Stimulated activated effector memory CD8-positive, alpha-beta T cell treated with anti-CD3 and anti-CD28 coated beads, Interleukin-12 subunit alpha, Interleukin-12 subunit beta, amount 100 ng/mL, for 72 hours (primary cell): ENCODE measurements at regions not wholly inside any gene's neighbourhood (a gene's known extent, or its start where the extent isn't known, plus 50 kb on each side); places are given as distances from the start of the nearest gene placed in this dataset.

Experiments
- ATAC-seq: fragments of 150-1000 bp; cut with Tn5 transposase; 2 replicates; pipeline ENCODE4 v1.10.0; 2021
- DNase-seq, 2 donors: peaks; one replicate each; pipeline ENCODE4 v3.0.0; 2021 to 2022; ENCODE audit warnings: low spot score in 2 of 2
- H3K27ac Mint-ChIP-seq: one replicate; pipeline ENCODE4 v1.8.0; 2022; ENCODE audit warnings: mild to moderate bottlenecking, mixed read lengths
- H3K36me3 Mint-ChIP-seq: one replicate; pipeline ENCODE4 v1.8.0; 2022; ENCODE audit warnings: mild to moderate bottlenecking, mixed read lengths
- H3K4me1 Mint-ChIP-seq: one replicate; pipeline ENCODE4 v1.8.0; 2022; ENCODE audit warnings: mixed read lengths
- H3K4me3 Mint-ChIP-seq: one replicate; pipeline ENCODE4 v1.8.0; 2022; ENCODE audit warnings: mild to moderate bottlenecking, mixed read lengths
- H3K9me3 Mint-ChIP-seq: one replicate; pipeline ENCODE4 v1.8.0; 2022; ENCODE audit warnings: mixed read lengths

GRCh38 chr11:111194860-111195568 is 50.5 kb upstream of the POU2AF2 start:
- Mint-ChIP-seq H3K4me3 (no peak overlapping the region), H3K4me1 (no peaks in the 10 kb centered on the region)

DNA sequence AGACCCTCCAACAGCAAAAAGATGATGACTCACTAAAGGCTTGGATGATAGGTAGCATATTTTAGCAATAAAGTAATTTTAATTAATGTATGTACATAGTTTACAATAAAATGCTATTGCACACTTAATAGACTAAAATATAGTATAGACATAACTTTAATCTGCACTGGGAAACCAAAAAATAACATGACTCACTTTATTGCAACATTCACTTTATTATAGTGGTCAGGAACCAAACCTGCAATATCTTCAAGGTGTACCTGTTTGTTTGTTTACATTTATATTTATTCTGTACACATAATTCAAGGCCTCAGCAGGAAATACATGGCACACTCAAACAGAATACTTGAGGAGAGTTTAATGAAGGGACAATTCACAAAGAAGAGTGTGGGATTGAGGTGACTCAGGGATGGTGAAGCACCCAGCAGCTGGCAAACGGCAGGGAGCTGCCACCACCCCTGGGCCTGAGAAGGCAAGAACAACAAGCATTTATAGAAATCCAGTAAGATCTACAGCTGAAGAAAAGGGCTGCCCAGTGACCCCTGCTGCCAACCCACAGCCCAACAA is 51.5 kb upstream of the POU2AF2 start:
- H3K27ac Mint-ChIP-seq: no peak overlapping the region
- no peaks in the 10 kb centered on the region for H3K36me3 Mint-ChIP-seq
- ATAC-seq: no peak
- DNase-seq: no peak
- no peak overlapping the region for H3K4me3 Mint-ChIP-seq
- no peaks in the 10 kb centered on the region for H3K4me1 Mint-ChIP-seq
- no peaks in the 10 kb centered on the region for H3K9me3 Mint-ChIP-seq

More at GRCh38 chr11:111194860-111195568, 50.5 kb upstream of the POU2AF2 start:
- ATAC-seq (peak; percentile 5), DNase-seq (no peak)
- H3K36me3 Mint-ChIP-seq: no peaks in the 10 kb centered on the region
- H3K9me3 Mint-ChIP-seq: no peaks in the 10 kb centered on the region
- no peak overlapping the region for H3K27ac Mint-ChIP-seq

- Mint-ChIP-seq H3K4me3 (no peak overlapping the region), H3K27ac (no peak overlapping the region), H3K4me1 (no peaks in the 10 kb centered on the region), H3K9me3 (no peaks in the 10 kb centered on the region), H3K36me3 (no peaks in the 10 kb centered on the region)
- no peak for DNase-seq
- ATAC-seq: no peak
These were observed 56.1 kb upstream of the POU2AF2 start for GRCh38 chr11:111189466-111189865.

- Mint-ChIP-seq H3K36me3 (no peaks in the 10 kb centered on the region), H3K4me3 (no peak overlapping the region), H3K27ac (no peak overlapping the region), H3K4me1 (no peaks in the 10 kb centered on the region), H3K9me3 (no peaks in the 10 kb centered on the region)
- no peak for DNase-seq
- no peak for ATAC-seq
These were observed 59.1 kb upstream of the POU2AF2 start for GRCh38 chr11:111186308-111186915.

- no peaks in the 10 kb centered on the region for H3K4me1 Mint-ChIP-seq
- H3K27ac Mint-ChIP-seq: no peak overlapping the region
- no peak for ATAC-seq
These were observed 60.3 kb upstream of the POU2AF2 start for GRCh38 chr11:111185266-111185665.

DNA sequence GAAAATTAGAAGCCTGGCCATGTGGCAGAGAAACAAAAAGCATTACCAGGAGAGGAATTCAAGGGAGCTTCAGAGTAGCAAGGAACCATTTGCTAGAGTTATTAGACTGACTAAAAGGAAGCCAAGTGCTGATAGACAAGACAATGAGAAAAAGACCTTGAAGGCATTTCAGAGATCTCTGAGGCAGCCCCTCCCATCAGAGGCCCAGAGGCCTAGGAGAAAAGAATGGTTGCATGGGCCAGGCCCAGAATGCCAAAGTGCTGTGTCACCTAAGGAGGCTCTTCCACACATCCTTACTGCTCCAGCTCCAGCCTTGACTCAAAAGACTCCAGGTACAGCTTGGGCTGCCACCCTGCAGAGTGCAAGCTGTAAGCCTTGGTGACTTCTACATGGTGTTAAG is 61.8 kb upstream of the POU2AF2 start:
- H3K36me3 Mint-ChIP-seq: no peaks in the 10 kb centered on the region
- no peaks in the 10 kb centered on the region for H3K4me1 Mint-ChIP-seq
- no peak overlapping the region for H3K27ac Mint-ChIP-seq
- H3K4me3 Mint-ChIP-seq: no peak overlapping the region
- DNase-seq (no peak), ATAC-seq (peak; percentile 48)
- H3K9me3 Mint-ChIP-seq: no peaks in the 10 kb centered on the region

More at GRCh38 chr11:111185266-111185665, 60.3 kb upstream of the POU2AF2 start:
- H3K9me3 Mint-ChIP-seq: no peaks in the 10 kb centered on the region
- no peak for DNase-seq
- no peaks in the 10 kb centered on the region for H3K36me3 Mint-ChIP-seq
- H3K4me3 Mint-ChIP-seq: no peak overlapping the region

GRCh38 chr11:111179184-111179910 is 66.2 kb upstream of the POU2AF2 start:
- Mint-ChIP-seq H3K27ac (no peak overlapping the region), H3K36me3 (no peaks in the 10 kb centered on the region), H3K9me3 (no peaks in the 10 kb centered on the region), H3K4me1 (no peaks in the 10 kb centered on the region), H3K4me3 (no peak overlapping the region)
- ATAC-seq: no peak
- no peak for DNase-seq

- no peaks in the 10 kb centered on the region for H3K9me3 Mint-ChIP-seq
- DNase-seq: no peak
- no peak overlapping the region for H3K27ac Mint-ChIP-seq
- H3K4me1 Mint-ChIP-seq: no peaks in the 10 kb centered on the region
- H3K4me3 Mint-ChIP-seq: no peak overlapping the region
- H3K36me3 Mint-ChIP-seq: no peaks in the 10 kb centered on the region
- peak; percentile 35 for ATAC-seq
These were observed 68.3 kb upstream of the POU2AF2 start for GRCh38 chr11:111177037-111177871.

DNA sequence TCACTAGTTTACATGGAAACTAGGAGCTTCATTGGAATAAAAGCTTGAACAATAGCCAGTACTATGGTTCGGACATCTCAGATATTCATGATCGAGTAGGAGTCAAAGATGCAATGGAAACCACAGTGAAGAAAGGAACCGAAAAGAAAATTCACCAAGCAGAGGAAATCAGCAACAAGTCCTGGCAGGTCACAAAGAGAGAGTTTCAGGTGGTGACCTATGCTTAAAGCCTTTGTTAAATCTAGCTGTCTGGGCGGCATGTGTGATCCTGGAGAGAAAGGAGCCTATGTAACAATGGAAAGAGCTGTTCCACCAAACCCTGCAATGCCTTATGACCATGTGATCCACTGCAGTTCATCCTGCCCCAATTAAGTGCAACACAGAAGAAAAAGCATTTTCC is 68.9 kb upstream of the POU2AF2 start:
- ATAC-seq: no peak
- no peaks in the 10 kb centered on the region for H3K36me3 Mint-ChIP-seq
- no peak overlapping the region for H3K27ac Mint-ChIP-seq
- no peaks in the 10 kb centered on the region for H3K9me3 Mint-ChIP-seq
- H3K4me1 Mint-ChIP-seq: no peaks in the 10 kb centered on the region
- no peak overlapping the region for H3K4me3 Mint-ChIP-seq
- no peak for DNase-seq

DNA sequence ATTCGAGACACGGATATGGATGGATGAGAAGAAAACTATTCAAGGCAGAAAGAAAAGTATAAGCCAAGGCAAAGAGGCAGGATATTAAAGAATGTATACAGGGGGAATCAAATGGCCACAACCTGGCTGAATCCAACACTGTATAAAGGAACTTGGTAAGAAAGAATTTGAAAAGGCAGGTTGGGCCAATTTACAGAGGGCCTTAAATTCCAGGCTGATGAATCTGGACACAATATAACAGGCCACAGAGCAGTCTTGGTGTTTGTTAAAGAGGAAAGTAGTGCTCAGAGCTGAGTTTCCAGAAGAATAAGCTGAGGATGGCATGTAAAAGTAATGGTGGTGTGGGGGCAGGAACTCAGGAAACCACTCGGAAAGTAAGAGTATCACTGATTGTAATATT is 72.3 kb upstream of the POU2AF2 start:
- DNase-seq (no peak), ATAC-seq (no peak)
- Mint-ChIP-seq H3K27ac (no peak overlapping the region), H3K4me3 (no peak overlapping the region), H3K9me3 (no peaks in the 10 kb centered on the region), H3K36me3 (no peaks in the 10 kb centered on the region), H3K4me1 (no peaks in the 10 kb centered on the region)

- H3K36me3 Mint-ChIP-seq: no peaks in the 10 kb centered on the region
- no peak overlapping the region for H3K27ac Mint-ChIP-seq
- no peak for ATAC-seq
- H3K4me1 Mint-ChIP-seq: no peaks in the 10 kb centered on the region
- H3K4me3 Mint-ChIP-seq: no peak overlapping the region
- no peak for DNase-seq
- H3K9me3 Mint-ChIP-seq: no peaks in the 10 kb centered on the region
These were observed 73.1 kb upstream of the POU2AF2 start for GRCh38 chr11:111172321-111172862.

DNA sequence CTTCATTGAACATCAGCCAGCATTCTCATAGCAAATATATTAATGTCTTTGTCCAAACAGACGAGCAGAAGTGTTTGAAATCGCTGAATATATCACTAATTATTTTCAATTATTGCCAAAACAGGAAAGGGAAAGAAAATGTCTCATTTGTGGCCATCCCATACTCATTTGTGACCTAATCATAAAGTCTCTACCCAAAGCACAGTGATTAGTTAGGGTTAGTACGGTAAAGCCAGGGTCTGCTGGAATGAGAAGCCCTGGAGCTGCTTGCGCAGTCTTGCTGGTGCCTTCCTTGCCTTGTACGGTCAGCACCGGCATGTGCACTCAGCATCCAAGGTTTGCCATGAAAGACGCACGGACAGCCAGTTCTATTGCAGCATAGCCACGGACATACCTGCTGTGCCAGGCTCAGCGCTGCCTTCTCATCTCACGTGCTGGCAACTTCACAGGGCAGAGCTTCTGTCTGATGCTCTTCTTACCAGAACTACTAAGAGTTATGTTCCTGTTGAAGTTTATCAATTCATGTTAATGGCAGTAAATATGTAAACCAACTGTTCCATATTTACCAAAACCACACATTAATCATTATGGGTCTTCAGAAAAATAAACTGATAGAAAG is 74.7 kb upstream of the POU2AF2 start:
- no peak overlapping the region for H3K27ac Mint-ChIP-seq
- no peaks in the 10 kb centered on the region for H3K9me3 Mint-ChIP-seq
- H3K36me3 Mint-ChIP-seq: no peaks in the 10 kb centered on the region
- DNase-seq: no peak
- no peaks in the 10 kb centered on the region for H3K4me1 Mint-ChIP-seq
- H3K4me3 Mint-ChIP-seq: no peak overlapping the region
- ATAC-seq: no peak

DNA sequence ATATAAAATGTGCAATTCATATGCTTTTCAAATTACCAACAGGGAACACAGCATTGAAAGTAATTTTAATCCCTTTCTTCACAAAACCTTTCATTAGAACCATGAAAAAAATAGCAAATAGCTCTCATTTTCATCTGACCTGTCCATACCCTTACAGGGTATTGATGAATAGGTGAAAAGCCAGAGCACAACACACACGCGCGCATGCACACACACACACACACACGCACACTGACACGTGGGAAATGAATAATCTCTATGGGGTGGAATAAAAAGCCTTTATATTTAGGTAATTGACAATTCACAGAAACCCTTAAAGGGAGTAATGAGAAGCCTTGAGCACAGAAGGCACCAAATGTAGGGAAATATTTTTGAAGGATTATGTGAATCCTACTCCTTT is 76.2 kb upstream of the POU2AF2 start:
- ATAC-seq (no peak), DNase-seq (no peak)
- H3K9me3 Mint-ChIP-seq: no peaks in the 10 kb centered on the region
- H3K36me3 Mint-ChIP-seq: no peaks in the 10 kb centered on the region
- H3K4me1 Mint-ChIP-seq: no peaks in the 10 kb centered on the region
- no peak overlapping the region for H3K4me3 Mint-ChIP-seq
- H3K27ac Mint-ChIP-seq: no peak overlapping the region

DNA sequence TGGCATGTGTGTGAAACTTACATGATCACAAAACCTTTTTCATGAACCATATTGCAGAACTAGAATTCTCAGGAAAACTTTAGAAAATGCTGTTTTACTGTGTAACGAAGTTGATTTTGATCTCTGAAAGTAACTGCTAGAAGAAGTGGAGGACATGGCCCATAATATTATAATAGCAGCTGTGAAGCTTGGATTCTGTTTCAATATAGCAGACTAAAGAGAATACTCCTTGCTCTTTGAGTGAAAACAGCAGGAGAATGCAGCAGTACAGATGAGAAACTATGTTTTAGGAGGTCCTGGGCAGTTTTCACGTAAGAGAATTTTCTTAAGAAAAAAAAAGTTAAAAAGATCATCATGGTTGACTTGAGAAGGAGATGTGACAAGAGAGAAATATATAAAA is 76.7 kb upstream of the POU2AF2 start:
- Mint-ChIP-seq H3K36me3 (no peaks in the 10 kb centered on the region), H3K27ac (no peak overlapping the region), H3K4me1 (no peaks in the 10 kb centered on the region), H3K9me3 (no peaks in the 10 kb centered on the region), H3K4me3 (no peak overlapping the region)
- no peak for DNase-seq
- ATAC-seq: no peak
